ENCODE measurements at regions not wholly inside any gene's neighbourhood (a gene's known extent, or its start where the extent isn't known, plus 50 kb on each side); places are given as distances from the start of the nearest gene placed in this dataset.
"Not testable (repeated sequence)": the region's sequence is repeated elsewhere in the genome, so short reads cannot be mapped to it uniquely, and the experiment has no call there.

- DNase-seq: no peak
Observed at GRCh38 chr6:79808921-79809320, 138.4 kb downstream of the ELOVL4 start.

GRCh38 chr6:79806661-79807060 is 140.7 kb downstream of the ELOVL4 start:
- DNase-seq: not testable (repeated sequence)

- no peak for DNase-seq
Observed at GRCh38 chr6:79804732-79805131, 142.6 kb downstream of the ELOVL4 start.

GRCh38 chr6:79803917-79804316 is 143.4 kb downstream of the ELOVL4 start:
- no peak for DNase-seq

GRCh38 chr6:79802657-79803300 is 144.6 kb downstream of the ELOVL4 start:
- DNase-seq: no peak

GRCh38 chr6:79801362-79801761 is 146.0 kb downstream of the ELOVL4 start:
- no peak for DNase-seq

- no peak for DNase-seq
Observed at GRCh38 chr6:79798841-79799240, 148.5 kb downstream of the ELOVL4 start.

- no peak for DNase-seq
Observed at GRCh38 chr6:79797912-79798311, 149.4 kb downstream of the ELOVL4 start.

- no peak for DNase-seq
Observed at GRCh38 chr6:79797163-79797764, 150.1 kb downstream of the ELOVL4 start.

GRCh38 chr6:79796197-79796596 is 151.2 kb downstream of the ELOVL4 start:
- DNase-seq: no peak

- no peak for DNase-seq
Observed at GRCh38 chr6:79789896-79790295, 157.5 kb downstream of the ELOVL4 start.

GRCh38 chr6:79788756-79789155 is 157.6 kb downstream of the SH3BGRL2 start:
- DNase-seq: no peak

GRCh38 chr6:79787626-79788025 is 156.5 kb downstream of the SH3BGRL2 start:
- DNase-seq: no peak

GRCh38 chr6:79784395-79784753 is 153.2 kb downstream of the SH3BGRL2 start:
- DNase-seq: no peak

GRCh38 chr6:79783670-79784394 is 152.7 kb downstream of the SH3BGRL2 start:
- no peak for DNase-seq

GRCh38 chr6:79782792-79783580 is 151.9 kb downstream of the SH3BGRL2 start:
- DNase-seq: no peak

GRCh38 chr6:79781916-79782315 is 150.8 kb downstream of the SH3BGRL2 start:
- DNase-seq: no peak

GRCh38 chr6:79780881-79781280 is 149.8 kb downstream of the SH3BGRL2 start:
- DNase-seq: no peak

- DNase-seq: no peak
Observed at GRCh38 chr6:79778816-79779215, 147.7 kb downstream of the SH3BGRL2 start.

- peak; percentile 83 for DNase-seq
Observed at GRCh38 chr6:79777713-79778579, 146.8 kb downstream of the SH3BGRL2 start.

- no peak for DNase-seq
Observed at GRCh38 chr6:79776076-79776475, 144.9 kb downstream of the SH3BGRL2 start.

- no peak for DNase-seq
Observed at GRCh38 chr6:79775222-79775621, 144.1 kb downstream of the SH3BGRL2 start.

Data from right hindlimb (tissue), 1 donor.